ENCODE measurements at regions not wholly inside any gene's neighbourhood (a gene's known extent, or its start where the extent isn't known, plus 50 kb on each side); places are given as distances from the start of the nearest gene placed in this dataset.
A peak's percentile ranks its signal among the peaks of the same experiment; 100 is the strongest.

DNA sequence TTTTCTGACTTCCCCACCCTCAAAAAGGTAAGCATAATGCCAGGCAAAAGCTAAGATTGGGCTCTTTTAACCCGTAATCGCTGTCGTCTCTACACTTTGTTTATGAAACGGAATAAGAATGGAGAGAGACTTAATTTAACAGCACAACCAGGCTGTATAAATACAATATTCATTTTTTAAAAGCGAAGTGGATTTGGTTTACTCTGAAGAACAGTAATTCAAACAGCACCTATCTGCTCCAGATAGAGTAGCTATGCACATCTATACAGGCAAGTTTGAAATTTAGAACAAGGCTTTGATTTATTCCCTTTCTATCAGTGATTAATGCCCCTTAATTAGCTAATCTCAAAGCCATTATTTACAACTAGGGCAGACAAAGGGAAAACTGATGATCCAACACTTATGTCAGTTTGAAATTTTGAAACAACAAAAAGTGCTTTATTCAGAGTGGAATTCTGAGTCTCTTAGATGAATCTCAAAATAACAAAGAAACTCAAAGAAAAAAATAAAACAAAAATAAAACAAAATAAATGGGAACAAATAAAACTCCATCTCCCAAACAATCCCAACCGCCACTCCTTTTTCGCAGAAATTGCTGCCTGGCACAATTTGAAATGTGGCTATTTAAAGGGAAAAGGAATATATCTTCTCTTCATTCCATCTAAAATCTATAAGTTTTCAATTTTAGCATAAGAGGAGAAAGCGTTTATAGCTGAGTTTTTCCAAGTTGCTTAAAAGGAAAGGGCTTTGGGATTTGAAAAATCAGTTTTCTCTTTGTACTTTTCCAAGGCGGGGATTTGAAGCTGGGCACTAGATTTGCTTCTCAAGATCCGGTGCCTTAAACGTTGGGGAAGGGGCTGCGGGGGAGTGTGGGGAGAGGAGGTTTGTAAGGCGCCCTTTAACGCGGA lies 298.6 kb downstream of the PARP8 start:
- DNase-seq, result no peak

- DNase-seq, result no peak
These were observed 299.4 kb downstream of the PARP8 start for GRCh38 chr5:50965654-50966375.

DNA sequence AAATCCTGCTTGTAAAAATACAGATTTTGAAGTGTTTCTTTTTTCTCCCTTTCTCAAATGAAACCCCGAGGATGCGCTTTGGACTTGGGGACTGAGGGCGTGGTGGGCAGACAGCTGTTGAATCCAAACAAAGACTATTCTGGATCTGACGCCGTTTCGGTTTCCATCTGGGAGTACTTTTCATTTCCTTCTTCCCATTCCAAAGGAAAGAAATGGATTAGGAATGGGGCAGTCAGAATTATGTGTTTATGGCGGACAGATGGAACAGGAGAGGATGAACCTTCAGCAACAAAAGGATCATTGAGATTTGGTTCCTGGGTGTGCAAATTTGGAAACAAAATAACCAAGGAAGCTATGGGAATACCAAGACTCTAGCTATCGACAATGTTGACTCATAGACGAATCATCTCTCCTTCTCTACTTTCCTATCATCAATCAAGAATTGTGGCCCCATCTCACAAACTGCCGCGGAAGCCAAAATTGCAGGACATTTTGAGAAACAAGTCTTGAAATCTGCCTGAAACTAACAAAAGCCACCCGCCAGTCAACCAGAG lies 300.6 kb downstream of the PARP8 start:
- DNase-seq, result no peak

- DNase-seq, result no peak
These were observed 301.3 kb downstream of the PARP8 start for GRCh38 chr5:50967563-50968355.

GRCh38 chr5:50968356-50969149 lies 302.1 kb downstream of the PARP8 start:
- DNase-seq, result no peak

- no peak for DNase-seq
These were observed 303.0 kb downstream of the PARP8 start for GRCh38 chr5:50969151-50970031.

DNA sequence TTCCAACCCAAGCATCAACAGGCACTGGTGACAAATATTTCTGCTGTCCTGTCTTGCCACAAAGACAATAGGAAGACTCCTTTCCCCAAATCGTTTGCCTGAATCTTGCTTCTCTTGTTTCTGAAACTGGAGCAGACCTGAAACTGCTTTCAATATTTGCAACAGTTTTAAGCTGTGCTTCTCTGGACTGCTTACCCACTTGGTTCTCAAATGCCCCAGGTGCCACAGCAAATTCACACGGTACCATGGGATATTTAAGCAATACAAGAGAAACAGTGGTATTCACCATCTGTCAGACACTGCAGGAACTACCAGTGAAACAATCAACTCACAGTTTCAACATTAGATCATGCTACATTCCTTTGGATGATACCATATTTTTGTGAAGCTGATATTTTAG lies 309.4 kb downstream of the PARP8 start:
- peak; percentile 3 for DNase-seq

- no peak for DNase-seq
These were observed 312.5 kb downstream of the PARP8 start for GRCh38 chr5:50978924-50979323.

DNA sequence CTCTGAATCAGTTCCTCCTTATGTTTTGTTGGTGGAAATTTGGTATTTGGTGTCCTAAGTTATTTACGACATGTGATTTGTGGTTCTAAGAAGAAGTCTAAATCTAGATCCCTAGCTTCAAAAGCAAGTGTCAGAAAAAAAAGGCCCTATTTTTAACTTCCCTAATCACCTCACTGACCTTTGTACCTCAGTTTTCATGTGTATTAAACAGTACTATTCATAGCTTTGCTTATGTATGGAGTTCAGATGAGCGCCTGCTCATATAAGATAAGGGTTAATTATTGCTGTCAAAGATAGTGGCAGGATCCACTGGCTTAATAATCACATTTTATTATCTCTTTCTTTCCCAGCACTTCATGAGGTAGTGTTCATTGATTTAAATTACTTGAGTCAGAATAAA lies 318.2 kb downstream of the PARP8 start:
- no peak for DNase-seq

- DNase-seq, result no peak
These were observed 324.0 kb downstream of the PARP8 start for GRCh38 chr5:50990296-50990924.

GRCh38 chr5:50995285-50995942 lies 329.0 kb downstream of the PARP8 start:
- DNase-seq, result no peak

- DNase-seq, result no peak
These were observed 334.9 kb downstream of the PARP8 start for GRCh38 chr5:51001227-51001923.

DNA sequence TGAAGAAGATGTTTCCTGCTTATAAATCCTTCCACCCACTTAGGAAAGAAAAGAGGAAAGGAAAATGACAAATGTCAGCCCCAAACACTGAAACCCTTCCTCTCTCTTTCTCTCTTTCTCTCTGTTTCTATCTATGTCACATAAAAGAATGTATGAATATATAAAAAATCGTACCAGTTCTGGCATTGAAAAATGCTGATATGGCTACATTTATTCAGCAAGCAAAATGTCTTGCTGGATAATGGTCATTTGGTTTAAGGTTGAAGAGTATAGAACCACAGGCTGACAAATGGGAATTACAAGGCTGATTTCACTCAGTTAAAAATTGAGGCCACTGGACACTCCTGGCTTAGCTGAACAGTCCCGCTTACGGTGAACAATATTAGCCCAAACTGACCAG lies 335.9 kb downstream of the PARP8 start:
- no peak for DNase-seq

- no peak for DNase-seq
These were observed 346.6 kb downstream of the PARP8 start for GRCh38 chr5:51013036-51013435.

- no peak for DNase-seq
These were observed 352.0 kb downstream of the PARP8 start for GRCh38 chr5:51018423-51018822.

DNA sequence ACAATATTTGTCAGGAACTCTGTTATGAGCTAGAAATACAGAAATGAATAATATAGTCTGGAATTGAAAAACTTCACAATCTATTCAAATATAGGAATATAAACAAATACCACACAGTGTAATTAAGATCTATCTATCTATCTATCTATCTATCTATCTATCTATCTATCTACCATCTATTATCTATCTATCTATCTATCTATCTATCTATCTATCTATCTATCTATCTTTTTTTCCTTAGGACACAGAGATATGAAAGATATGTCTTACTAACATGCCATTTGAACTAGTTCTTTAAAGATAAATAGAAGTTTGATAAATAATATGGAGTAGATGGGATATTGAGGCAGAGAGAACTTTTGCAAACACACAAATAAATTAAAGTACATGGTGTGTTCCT lies 357.8 kb downstream of the PARP8 start:
- no peak for DNase-seq

GRCh38 chr5:51027271-51027670 lies 356.0 kb upstream of the ISL1 start:
- DNase-seq, result no peak

DNA sequence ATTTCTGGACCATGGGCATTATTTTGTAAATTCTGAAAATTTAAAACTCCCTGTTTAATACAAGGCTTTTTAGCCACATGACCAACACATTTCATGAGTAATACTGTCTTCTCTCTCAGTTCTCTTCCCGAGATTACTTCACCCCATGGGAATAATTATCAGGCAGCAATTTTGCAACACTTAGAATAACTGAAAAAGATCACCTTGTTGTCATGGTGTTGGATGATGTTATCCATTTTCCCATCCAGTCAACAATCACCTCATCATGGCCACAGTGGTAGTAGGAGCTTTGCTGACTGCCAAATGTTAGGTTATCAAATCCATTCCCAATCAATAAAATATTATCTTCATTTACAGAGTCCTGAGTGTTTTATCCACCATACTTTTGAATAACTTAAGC lies 354.9 kb upstream of the ISL1 start:
- DNase-seq, result no peak

- no peak for DNase-seq
These were observed 350.0 kb upstream of the ISL1 start for GRCh38 chr5:51033215-51033614.

Measured in NCI-H2171 (cell line).